CD14-positive monocyte (primary cell): ENCODE measurements at regions not wholly inside any gene's neighbourhood (a gene's known extent, or its start where the extent isn't known, plus 50 kb on each side); places are given as distances from the start of the nearest gene placed in this dataset.

Experiments
- DNase-seq, 3 donors: peaks; one replicate each; pipeline ENCODE4 v3.0.0-alpha.2; 2011 to 2022
- H2AFZ ChIP-seq: 2 replicates; pipeline ENCODE4 v1.6.0; 2012; ENCODE audit warnings: mild to moderate bottlenecking, low read depth, low read length, inconsistent platforms; ENCODE audit not compliant: insufficient read depth, poor library complexity, severe bottlenecking
- H3K27ac ChIP-seq, 2 donors: 1 replicate in 1 of 2; 2 replicates in 1 of 2; pipeline ENCODE4 v1.5.1; 2012 to 2013; ENCODE audit warnings: low read length in 2 of 2, control low read depth in 1 of 2, inconsistent platforms in 1 of 2, low read depth in 1 of 2, mild to moderate bottlenecking in 1 of 2
- H3K27me3 ChIP-seq, 2 donors: one replicate each; pipeline versions ENCODE4 v1.6.0 to v1.6.1; 2011 to 2013; ENCODE audit warnings: low read length in 2 of 2; ENCODE audit not compliant: control insufficient read depth in 2 of 2, insufficient read depth in 2 of 2
- H3K36me3 ChIP-seq, 2 donors: replicated peaks in 1 of 2; 1 replicate in 1 of 2; 2 replicates in 1 of 2; pipeline versions ENCODE4 v1.5.1 to v1.6.1; 2012 to 2013; ENCODE audit warnings: low read length in 2 of 2, control low read depth in 1 of 2, inconsistent platforms in 1 of 2, mild to moderate bottlenecking in 1 of 2; ENCODE audit not compliant: insufficient read depth in 2 of 2, control insufficient read depth in 1 of 2
- H3K4me1 ChIP-seq, 2 donors: 1 replicate in 1 of 2; 2 replicates in 1 of 2; pipeline versions ENCODE4 v1.5.1 to v1.6.1; 2012 to 2013; ENCODE audit warnings: low read length in 2 of 2, control low read depth in 1 of 2, inconsistent platforms in 1 of 2, mild to moderate bottlenecking in 1 of 2, moderate library complexity in 1 of 2; ENCODE audit not compliant: insufficient read depth in 2 of 2, control insufficient read depth in 1 of 2
- H3K4me2 ChIP-seq: replicated peaks from 2 replicates; pipeline ENCODE3; 2012; ENCODE audit warnings: low read length, moderate library complexity, mild to moderate bottlenecking; ENCODE audit not compliant: poor library complexity, severe bottlenecking; ENCODE audit errors: extremely low read depth
- H3K4me3 ChIP-seq, 3 experiments: fragments of 200-600 bp in 1 of 3; sonication (generic) in 1 of 3; replicated peaks in 1 of 3; 1 replicate in 2 of 3; 2 replicates in 1 of 3; pipeline ENCODE4 v1.5.1; 2011 to 2013; ENCODE audit warnings: low read length in 3 of 3, mild to moderate bottlenecking in 3 of 3, control low read depth in 2 of 3, low read depth in 2 of 3, inconsistent platforms in 1 of 3, moderate library complexity in 1 of 3
- H3K79me2 ChIP-seq: 2 replicates; pipeline ENCODE4 v1.6.0; 2012; ENCODE audit warnings: mild to moderate bottlenecking, control low read depth, inconsistent platforms, low read length, moderate library complexity; ENCODE audit not compliant: insufficient read depth
- H3K9ac ChIP-seq: 2 replicates; pipeline ENCODE4 v1.6.0; 2017; ENCODE audit warnings: low read length, mild to moderate bottlenecking; ENCODE audit not compliant: insufficient read depth, poor library complexity, severe bottlenecking
- H3K9me3 ChIP-seq, 2 donors: replicated peaks in 1 of 2; 1 replicate in 1 of 2; 2 replicates in 1 of 2; pipeline versions ENCODE4 v1.5.1 to v1.6.1; 2012 to 2013; ENCODE audit warnings: low read length in 2 of 2, control low read depth in 1 of 2; ENCODE audit not compliant: control insufficient read depth in 1 of 2, insufficient read depth in 1 of 2
- H4K20me1 ChIP-seq: 2 replicates; pipeline ENCODE4 v1.6.0; 2012; ENCODE audit warnings: mild to moderate bottlenecking, low read length, control low read depth, moderate library complexity; ENCODE audit not compliant: insufficient read depth
- H3K27ac Mint-ChIP-seq, 7 donors: one replicate each; pipeline ENCODE4 v1.8.0; 2020; ENCODE audit warnings: mild to moderate bottlenecking in 7 of 7, mixed read lengths in 7 of 7, moderate library complexity in 6 of 7, inconsistent platforms in 2 of 7
- H3K27me3 Mint-ChIP-seq, 3 donors: one replicate each; pipeline ENCODE4 v1.8.0; 2021 to 2022; ENCODE audit warnings: low read depth in 3 of 3, mild to moderate bottlenecking in 3 of 3, mixed read lengths in 3 of 3, moderate library complexity in 3 of 3, inconsistent platforms in 1 of 3
- H3K36me3 Mint-ChIP-seq, 2 donors: one replicate each; pipeline ENCODE4 v1.8.0; 2020; ENCODE audit warnings: mixed read lengths in 2 of 2, inconsistent platforms in 1 of 2, mild to moderate bottlenecking in 1 of 2
- H3K4me1 Mint-ChIP-seq: one replicate; pipeline ENCODE4 v1.8.0; 2020; ENCODE audit warnings: mild to moderate bottlenecking, mixed read lengths
- H3K4me3 Mint-ChIP-seq, 2 donors: one replicate each; pipeline ENCODE4 v1.8.0; 2020; ENCODE audit warnings: mild to moderate bottlenecking in 2 of 2, mixed read lengths in 2 of 2, moderate library complexity in 1 of 2
- H3K9me3 Mint-ChIP-seq, 7 donors: one replicate each; pipeline ENCODE4 v1.8.0; 2020 to 2022; ENCODE audit warnings: mixed read lengths in 7 of 7, mild to moderate bottlenecking in 6 of 7, moderate library complexity in 6 of 7, inconsistent platforms in 2 of 7
- CTCF ChIP-seq: fragments of 200-600 bp; IDR thresholded peaks from one replicate; pipeline ENCODE4 v1.8.0; 2022; ENCODE audit warnings: antibody characterized with exemption, mild to moderate bottlenecking
- WGBS: methylation state at CpG from one replicate; pipeline ENCODE4 v1.1.5; 2013; ENCODE audit warnings: missing lambda C conversion rate; ENCODE audit not compliant: insufficient coverage; 5-methylcytosine and 5-hydroxymethylcytosine counted together
- intact Hi-C, 2 donors: fragments of 100-400 bp; cut with micrococcal nuclease; formaldehyde crosslinking; loops; one replicate each; pipeline versions ENCODE4 v1.15.0 to v1.15.1; 2023

- Histone ChIP-seq H3K9ac (no peak overlapping the region), H2AFZ (no peak overlapping the region), H3K27me3 (no peaks in the 10 kb centered on the region), H4K20me1 (no peaks in the 10 kb centered on the region), H3K4me3 (no peak overlapping the region), H3K79me2 (no peaks in the 10 kb centered on the region), H3K4me2 (no peak overlapping the region), H3K9me3 (no peaks in the 10 kb centered on the region), H3K4me1 (no peaks in the 10 kb centered on the region), H3K27ac (no peak overlapping the region), H3K36me3 (no peaks in the 10 kb centered on the region)
- H3K4me1 Mint-ChIP-seq = no peaks in the 10 kb centered on the region
- H3K4me3 Mint-ChIP-seq = no peak overlapping the region
- DNase-seq = no peak
- no CpG with 5 or more reads among the region's 2 CpGs for WGBS
- peaks cover 0 to 5% (median 3%) of the 10 kb centered on the region in 7 donors for H3K9me3 Mint-ChIP-seq
- no peaks in the 10 kb centered on the region for H3K27me3 Mint-ChIP-seq
- intact Hi-C loops = no loop called here
- no peak overlapping the region for H3K27ac Mint-ChIP-seq
- no peak for TF ChIP-seq CTCF
- no peaks in the 10 kb centered on the region for H3K36me3 Mint-ChIP-seq
Measured at GRCh38 chr10:90171014-90171722, 469.8 kb downstream of the KIF20B start.

- intact Hi-C loops = no loop called here
- H3K79me2 ChIP-seq = no peaks in the 10 kb centered on the region
- no peaks in the 10 kb centered on the region for H3K4me1 Mint-ChIP-seq
- H3K4me2 ChIP-seq = no peak overlapping the region
- 100% methylated on average over 1 of the region's 3 CpGs for WGBS
- H3K27me3 Mint-ChIP-seq = no peaks in the 10 kb centered on the region
- H3K27ac Mint-ChIP-seq = no peak overlapping the region
- no peaks in the 10 kb centered on the region for H3K27me3 ChIP-seq
- no peak overlapping the region for H2AFZ ChIP-seq
- no peak for DNase-seq
- no peaks in the 10 kb centered on the region for H4K20me1 ChIP-seq
- peaks cover 0 to 6% (median 2%) of the 10 kb centered on the region in 7 donors for H3K9me3 Mint-ChIP-seq
- H3K27ac ChIP-seq = no peak overlapping the region
- no peak overlapping the region for H3K4me3 Mint-ChIP-seq
- TF ChIP-seq CTCF = no peak
- no peak overlapping the region for H3K4me3 ChIP-seq
- H3K9me3 ChIP-seq = peaks cover 0 to 4% of the 10 kb centered on the region in 2 donors
- no peaks in the 10 kb centered on the region for H3K36me3 Mint-ChIP-seq
- H3K36me3 ChIP-seq = no peaks in the 10 kb centered on the region
- no peaks in the 10 kb centered on the region for H3K4me1 ChIP-seq
- no peak overlapping the region for H3K9ac ChIP-seq
Measured at GRCh38 chr10:90174531-90174930, 473.1 kb downstream of the KIF20B start.
